HG03103 (cell line): ENCODE measurements at regions not wholly inside any gene's neighbourhood (a gene's known extent, or its start where the extent isn't known, plus 50 kb on each side); places are given as distances from the start of the nearest gene placed in this dataset.
"Not testable (repeated sequence)": the region's sequence is repeated elsewhere in the genome, so short reads cannot be mapped to it uniquely, and the experiment has no call there.

ENCODE experiments used
- ATAC-seq: cut with Tn5 transposase; IDR thresholded peaks from one replicate; pipeline ENCODE4 v1.9.1; 2021; ENCODE audit warnings: low read depth; ENCODE audit not compliant: unreplicated experiment

DNA sequence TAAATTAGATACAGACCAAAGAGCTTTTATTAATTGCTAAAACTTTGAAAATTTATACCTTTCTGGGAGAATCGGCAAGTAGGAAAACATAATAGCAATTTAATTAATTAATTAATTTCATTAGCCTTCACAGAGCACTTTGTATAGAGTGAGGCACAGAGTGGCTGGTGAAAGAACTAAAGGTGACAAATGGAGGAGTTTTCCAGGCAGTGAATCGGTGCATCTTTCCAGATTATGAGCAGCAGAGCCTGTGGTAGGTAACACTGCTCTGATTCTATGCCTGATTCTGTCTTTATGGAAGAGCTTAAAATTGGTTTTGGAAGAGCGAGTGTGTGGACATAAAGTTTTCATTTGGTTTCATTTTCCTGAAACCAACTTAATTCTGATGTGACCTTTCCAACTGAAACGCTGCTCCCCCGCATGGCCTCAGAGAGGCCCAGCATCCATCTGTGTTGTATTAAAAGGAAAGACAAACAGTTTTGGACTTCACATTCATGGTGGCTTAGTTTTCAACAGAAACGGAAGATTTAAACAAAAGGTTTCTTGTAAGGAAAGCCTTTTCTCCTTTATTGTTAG lies 188.9 kb upstream of the RPS23 start:
- no peak for ATAC-seq

DNA sequence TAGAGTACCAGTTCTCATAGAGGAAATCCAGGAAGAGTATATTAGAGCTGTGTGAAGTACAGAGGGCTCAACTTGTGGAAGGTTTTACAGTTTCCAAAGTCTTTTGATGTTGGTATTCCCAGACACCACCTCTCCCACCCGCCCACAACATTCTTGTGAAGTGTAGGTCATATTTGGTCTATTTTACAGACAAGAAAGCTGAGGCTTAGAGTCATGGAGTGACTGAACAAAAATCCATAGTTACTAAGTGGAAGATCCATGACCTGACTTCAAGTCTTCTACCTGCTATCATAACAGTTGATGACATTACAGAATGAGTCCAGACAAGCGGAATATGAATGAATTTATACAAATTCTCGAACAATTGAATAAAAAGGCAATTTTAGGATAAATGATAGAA lies 187.1 kb upstream of the RPS23 start:
- ATAC-seq, result no peak

DNA sequence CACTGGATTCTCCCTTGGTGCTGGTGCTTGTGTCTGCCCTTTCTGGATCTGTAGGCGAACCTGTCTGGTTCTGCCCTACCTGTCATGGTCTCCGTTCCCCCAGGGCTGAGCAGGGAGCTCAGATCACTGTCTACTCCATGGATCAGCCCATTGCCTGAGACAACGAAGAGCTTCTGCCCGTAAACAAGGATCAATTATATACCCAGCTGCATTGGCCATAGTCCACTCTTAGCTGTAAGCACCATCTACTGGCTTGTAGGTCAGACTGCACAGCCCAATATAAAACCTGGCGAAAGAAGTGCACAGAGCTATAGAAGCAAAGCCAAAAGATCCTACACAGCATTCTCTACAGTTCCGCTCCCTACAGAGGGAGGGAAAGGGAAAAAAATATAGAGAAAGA lies 181.5 kb upstream of the RPS23 start:
- ATAC-seq, result no peak

DNA sequence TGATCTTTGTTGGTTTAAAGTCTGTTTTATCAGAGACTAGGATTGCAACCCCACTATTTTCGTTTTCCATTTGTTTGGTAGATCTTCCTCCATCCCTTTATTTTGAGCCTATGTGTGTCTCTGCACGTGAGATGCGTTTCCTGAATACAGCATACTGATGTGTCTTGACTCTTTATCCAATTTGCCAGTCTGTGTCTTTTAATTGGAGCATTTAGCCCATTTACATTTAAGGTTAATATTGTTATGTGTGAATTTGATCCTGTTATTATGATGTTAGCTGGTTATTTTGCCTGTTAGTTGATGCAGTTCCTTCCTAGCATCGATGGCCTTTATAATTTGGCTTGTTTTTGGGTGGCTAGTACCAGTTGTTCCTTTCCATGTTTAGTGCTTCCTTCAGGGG lies 177.2 kb upstream of the RPS23 start:
- not testable (repeated sequence) for ATAC-seq

DNA sequence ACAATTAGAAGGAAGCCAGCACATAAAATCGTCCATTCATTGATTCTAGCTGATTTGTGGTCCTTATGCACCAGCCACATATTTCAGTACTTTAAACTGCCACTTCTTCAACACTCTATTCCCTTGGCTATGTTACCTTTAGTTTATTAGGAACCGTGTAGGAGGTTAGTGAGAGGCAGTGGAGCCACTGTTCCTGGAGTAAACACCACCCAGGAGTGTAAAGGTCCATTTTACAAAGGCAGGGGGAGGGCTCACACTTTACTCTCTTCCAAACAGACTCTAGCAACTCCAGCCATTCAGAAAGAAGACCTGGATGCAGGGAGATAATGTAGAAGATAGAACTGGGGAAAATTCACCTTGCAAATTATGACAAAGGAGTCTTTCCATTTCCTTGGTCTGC lies 170.2 kb upstream of the RPS23 start:
- ATAC-seq, result no peak

DNA sequence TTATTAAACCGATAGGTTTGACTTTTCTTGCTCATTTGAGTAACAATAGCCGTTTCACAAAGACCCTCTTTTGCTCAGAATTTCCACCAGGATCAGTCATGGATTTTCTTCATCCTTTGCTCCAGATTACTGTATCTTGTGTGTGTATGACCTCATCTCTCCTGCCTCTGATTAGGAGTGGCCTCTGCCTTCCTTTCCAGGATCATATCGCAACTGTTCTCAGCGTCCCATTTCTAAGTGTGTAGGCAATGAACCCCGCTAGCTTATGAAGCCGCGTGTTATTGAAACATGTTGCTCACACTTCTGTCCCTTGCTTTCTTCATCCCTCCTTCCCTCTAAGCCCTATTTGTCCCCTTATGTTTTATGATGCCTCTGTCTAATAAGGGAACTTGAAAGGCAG lies 169.8 kb upstream of the RPS23 start:
- no peak for ATAC-seq

DNA sequence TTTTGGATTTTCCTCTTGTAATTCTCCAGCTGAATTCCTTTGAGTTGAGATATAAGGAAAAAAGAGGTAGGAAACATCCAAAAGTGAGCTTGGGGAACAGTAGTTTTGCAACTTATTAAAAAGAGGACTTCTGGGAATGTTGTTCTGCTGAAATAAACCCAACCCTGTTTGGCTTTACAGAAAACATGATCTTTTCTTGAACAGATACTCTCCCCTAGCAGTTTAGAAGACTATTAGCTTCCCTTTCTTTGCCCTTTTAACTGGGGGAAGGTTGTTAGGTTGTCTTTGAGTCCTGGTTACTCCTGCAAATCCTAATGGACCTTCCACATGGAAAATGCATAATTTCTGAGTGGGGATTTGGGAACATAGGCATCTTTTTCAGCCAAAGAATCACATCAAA lies 168.7 kb upstream of the RPS23 start:
- no peak for ATAC-seq

DNA sequence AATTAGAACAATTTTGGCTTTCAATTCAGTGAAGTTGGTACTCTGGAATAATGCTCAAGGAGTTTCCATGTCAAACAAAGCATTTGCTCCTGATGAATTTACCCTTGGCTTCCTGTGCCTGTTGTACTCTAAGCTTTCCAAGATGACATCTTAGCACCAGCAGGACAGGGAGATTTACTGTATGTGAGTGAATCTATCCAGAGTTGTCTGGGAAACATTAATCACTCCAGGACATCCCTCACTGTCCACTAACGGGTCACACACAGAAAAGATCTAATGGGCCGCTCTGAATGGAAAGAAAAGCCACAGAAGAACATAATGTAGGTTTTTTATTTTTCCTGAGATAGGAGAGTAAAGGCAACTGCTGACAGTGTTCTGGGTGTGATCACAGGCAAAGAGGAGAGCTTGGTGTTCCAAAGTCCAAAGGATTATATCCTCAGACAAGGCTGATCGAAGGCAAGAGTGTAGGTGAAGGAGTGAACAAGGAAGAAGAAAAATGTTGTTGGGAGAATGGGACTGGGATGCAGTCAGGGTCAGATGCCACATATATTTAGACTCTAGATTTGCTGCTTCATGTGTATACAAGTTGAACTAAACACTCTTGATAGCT lies 167.7 kb upstream of the RPS23 start:
- no peak for ATAC-seq

DNA sequence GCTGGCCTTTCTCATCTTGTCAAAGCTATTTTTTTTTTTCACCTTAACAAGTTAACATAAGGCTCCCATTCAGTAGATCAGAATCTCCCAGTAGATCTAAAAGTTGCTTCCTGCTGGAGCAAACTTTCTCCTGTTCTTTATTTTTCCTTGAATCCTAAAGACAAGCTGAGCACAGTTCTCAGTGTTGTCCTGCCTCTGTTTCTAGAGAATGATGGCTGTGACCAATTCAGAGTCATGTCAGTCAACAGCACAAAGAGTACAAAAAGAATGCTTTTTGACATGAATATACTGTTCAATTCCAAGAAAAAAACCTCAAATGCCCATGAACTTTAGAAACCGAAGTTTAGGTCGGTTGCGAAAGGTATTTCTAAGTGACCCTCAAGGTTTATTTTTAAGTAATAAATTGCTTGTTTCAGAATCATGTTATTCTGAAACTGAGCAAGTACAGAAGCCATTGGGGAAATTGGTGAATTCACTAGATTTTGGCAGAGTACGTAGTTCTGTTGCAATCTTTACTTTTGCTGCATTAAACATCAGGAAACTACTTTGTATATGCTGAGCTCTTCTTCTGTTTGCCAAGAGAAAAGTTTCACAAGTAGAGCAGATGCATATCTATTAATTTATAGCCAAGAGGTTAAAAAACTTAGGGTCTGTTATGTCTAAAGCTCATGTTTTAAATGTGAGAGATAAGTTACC lies 161.7 kb upstream of the RPS23 start:
- ATAC-seq, result no peak

DNA sequence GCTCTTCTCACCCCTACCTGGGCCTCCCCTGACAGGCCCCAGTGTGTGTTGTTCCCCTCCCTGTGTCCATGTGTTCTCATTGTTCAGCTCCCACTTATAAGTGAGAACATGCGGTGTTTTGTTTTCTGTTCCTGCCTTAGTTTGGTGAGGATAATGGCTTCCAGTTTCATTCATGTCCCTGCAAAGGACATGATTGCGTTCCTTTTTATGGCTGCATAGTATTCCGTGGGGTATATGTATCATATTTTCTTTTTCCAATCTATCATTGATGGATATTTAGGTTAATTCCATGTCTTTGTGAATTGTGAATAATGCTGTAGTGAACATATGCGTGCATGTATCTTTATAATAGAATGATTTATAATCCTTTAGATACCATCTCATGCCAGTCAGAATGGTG lies 159.4 kb upstream of the RPS23 start:
- not testable (repeated sequence) for ATAC-seq

DNA sequence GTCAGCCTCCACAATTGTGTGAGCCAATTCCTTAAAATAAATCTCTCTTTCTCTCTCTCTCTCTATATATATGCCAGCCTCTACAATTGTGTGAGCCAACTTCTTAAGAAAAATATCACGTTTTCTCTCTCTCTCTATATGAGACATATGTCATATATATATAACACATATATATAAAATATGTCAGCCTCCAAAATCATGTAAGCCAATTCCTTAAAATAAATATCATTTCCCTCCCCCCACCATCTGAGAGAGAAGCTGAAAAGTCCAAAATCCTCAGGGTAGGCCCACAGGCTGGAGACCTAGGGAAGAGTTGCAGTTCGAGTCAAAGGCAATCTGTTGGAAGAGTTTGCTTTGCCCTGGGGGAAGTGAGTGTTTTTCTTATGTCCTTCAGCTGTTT lies 158.1 kb upstream of the RPS23 start:
- no peak for ATAC-seq

DNA sequence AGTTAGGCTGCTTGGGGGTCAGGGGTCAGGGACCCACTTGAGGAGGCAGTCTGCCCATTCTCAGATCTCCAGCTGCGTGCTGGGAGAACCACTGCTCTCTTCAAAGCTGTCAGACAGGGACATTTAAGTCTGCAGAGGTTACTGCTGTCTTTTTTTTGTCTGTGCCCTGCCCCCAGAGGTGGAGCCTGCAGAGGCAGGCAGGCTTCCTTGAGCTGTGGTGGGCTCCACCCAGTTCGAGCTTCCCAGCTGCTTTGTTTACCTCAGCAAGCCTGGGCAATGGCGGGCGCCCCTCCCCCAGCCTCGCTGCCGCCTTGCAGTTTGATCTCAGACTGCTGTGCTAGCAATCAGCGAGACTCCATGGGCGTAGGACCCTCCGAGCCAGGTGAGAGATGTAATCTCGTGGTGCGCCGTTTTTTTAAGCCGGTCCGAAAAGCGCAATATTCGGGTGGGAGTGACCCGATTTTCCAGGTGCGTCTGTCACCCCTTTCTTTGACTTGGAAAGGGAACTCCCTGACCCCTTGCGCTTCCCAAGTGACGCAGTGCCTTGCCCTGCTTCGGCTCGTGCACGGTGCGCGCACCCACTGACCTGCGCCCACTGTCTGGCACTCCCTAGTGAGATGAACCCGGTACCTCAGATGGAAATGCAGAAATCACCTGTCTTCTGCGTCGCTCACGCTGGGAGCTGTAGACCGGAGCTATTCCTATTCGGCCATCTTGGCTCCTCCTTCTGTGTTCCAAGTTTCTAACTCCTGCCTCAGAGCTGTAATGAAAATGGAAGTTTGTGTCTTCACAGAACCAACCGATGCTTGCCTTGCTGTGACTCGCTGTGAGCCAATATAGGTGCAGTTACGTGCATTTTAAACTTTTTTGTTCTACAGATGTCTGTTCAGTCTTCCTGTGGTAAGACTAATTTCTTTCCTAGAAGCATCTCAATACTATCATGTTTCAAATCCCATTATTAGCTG lies 156.8 kb upstream of the RPS23 start:
- not testable (repeated sequence) for ATAC-seq

DNA sequence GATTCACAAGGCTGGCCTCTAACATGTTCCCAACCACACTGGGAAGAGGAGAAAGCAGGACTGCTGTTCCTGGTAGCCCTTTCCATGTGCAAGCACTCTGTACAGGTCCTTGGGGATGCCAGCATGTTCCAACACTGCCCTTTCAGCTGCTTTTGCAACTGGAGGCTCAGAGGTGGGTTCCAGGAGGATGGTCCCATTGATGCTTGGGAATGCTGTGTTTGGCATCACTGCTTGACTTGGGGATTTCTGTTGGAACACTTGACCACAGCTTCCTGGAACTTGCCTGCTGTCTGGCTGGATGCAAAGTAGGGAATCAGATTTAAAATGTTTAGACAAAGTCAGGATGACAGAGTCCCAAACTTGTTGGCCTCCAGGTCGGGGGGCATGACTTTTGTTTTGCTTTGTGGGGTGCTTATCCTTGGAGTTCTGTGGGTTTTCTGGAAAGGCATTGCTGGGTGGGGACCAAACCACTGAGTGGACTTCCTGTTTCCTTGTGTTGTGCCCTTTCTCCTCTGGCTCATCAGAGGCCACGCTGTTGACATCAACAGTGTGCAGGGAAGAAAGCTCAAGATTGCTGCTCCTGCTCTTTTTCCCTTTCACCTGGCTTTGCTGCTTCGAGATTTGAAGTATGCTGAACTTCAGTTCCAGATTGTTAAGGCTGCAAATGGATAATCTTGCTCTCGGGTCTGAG lies 148.5 kb upstream of the RPS23 start:
- ATAC-seq, result no peak

DNA sequence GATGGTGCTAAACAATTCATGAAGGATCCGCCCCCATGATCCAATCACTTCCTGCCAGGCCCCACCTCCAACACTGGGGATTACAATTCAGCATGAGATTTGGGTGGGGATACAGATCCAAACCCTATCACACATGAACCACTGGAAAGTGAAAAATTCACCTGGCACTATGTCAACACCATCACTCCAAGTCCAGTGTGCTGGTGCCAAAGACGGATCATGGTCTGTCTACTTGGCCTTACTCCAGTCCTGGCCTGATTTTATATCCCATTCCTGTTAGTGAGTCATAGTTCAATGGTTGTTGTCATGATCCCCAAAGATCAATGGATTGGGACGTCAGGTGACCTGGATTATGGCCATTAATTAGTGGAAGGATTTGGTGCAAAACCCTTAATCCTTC lies 147.4 kb upstream of the RPS23 start:
- no peak for ATAC-seq

DNA sequence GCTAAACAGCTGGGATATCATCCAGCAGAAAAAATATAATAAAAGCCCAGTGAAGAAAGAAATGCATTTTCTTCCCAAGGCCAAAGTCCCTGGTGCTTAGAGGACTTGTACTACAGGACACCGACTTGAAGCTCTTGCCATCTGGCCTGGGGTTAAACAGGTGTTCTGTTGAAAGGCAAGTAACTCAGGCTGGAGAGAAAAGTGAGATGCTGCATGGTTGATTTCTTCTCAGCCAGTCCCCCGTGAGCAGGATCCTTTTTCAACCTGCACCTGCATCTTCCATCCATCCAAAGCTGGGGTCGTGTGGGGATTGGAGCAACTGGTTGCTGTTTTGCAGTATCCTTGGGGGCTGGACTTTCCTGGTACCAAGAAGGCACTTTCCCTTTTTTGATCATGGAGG lies 146.1 kb upstream of the RPS23 start:
- ATAC-seq, result no peak

DNA sequence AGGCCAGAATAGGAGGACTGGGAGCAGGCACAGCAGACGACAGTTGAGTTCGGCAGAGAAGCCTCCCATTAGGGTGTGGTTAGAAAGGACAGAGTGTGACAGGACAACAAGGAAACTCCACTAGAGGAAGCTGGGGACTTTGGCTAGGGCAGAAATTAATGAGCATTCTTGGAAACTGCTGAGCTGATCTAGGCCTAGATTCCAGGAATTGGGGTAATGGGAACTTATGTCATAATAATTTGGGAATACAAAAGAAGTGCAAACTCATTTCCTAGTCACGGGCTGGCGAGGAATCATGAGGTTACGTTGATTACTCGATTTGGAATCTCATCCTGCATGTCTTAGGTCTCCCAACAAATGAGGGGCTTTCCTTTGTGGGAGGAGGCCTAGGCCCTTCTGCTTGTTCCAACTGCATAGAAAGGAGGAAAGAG lies 144.6 kb upstream of the RPS23 start:
- no peak for ATAC-seq

DNA sequence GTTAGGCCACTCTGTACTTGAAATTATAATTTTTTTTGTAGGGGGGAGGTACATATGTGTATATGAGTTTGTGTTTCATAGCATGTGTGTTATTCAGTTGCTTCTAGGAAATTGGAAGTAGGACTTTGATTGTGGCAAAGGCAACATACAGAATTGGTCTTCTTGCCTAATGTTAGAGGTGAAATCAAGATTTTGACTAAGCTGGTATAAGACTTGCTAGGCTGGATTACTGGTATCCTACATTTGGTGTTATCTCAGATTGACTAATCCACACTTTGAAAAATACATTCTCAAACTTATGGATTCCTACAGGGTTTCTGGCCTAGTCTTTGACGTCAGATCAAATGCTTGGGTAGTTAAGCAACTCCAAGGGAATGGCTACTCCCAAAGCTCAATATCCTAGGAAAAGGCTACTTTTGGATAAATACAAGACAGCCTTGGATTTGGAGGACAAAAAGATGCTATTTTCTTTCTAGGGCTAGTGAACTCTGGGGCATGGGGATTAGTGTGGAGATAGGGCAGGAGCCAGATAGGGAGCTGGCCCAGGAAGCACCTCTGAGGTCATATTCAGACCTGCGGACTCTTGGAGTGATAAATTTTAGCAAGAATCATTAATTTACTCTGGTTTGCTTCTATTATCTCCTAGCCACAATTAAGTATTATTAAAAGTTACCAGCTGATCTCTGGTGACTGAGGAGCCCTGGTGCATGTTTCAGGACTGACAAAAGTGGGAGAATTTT lies 144.0 kb upstream of the RPS23 start:
- ATAC-seq, result no peak

DNA sequence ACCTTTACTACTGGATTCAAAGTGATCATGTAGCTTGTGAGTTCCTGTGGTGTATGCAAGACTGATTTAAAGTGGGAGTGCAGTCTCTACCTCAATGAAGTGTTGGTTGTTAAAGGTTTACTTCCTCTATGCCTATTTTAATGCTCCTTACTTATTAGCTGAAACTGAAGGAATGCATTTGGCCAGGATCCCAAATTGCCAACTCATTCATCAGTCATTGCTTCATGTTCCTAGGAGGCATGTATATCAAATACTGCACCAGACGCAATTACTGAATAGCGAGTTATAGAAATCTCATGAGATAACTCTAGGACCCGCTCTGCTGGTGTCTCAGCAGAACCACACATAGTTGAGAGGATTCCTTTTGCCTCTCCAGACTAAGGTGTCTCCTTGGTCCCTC lies 143.0 kb upstream of the RPS23 start:
- ATAC-seq, result no peak

DNA sequence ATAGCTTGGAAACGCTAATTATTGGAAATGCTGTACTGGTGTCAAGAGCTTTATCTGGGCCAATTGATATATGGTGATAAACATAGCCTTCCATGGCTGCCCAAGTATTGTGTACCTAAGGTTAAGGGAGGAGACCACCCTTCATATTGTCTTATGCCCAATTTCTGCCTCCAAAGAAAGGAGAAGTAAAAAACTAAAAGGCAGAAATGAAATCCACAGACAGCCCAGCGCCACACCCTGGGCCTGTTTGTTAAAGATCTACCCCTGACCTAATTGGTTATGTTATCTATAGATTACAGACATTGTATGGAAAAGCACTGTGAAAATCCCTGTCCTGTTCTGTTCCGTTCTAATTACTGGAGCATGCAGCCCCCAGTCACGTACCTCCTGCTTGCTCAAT lies 142.4 kb upstream of the RPS23 start:
- not testable (repeated sequence) for ATAC-seq
